ENCODE measurements at regions not wholly inside any gene's neighbourhood (a gene's known extent, or its start where the extent isn't known, plus 50 kb on each side); places are given as distances from the start of the nearest gene placed in this dataset.

GRCh38 chr11:96540875-96541274, 151.1 kb downstream of the JRKL start:
- TF ChIP-seq, protein P1, sequence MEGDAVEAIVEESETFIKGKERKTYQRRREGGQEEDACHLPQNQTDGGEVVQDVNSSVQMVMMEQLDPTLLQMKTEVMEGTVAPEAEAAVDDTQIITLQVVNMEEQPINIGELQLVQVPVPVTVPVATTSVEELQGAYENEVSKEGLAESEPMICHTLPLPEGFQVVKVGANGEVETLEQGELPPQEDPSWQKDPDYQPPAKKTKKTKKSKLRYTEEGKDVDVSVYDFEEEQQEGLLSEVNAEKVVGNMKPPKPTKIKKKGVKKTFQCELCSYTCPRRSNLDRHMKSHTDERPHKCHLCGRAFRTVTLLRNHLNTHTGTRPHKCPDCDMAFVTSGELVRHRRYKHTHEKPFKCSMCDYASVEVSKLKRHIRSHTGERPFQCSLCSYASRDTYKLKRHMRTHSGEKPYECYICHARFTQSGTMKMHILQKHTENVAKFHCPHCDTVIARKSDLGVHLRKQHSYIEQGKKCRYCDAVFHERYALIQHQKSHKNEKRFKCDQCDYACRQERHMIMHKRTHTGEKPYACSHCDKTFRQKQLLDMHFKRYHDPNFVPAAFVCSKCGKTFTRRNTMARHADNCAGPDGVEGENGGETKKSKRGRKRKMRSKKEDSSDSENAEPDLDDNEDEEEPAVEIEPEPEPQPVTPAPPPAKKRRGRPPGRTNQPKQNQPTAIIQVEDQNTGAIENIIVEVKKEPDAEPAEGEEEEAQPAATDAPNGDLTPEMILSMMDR (IDR thresholded peaks at IDR 0.05), result no peak
- TF ChIP-seq EZH2phosphoT487 (IDR thresholded peaks at IDR 0.05) (no peak), EZH2 (IDR thresholded peaks at IDR 0.05) (no peak)
